RWPE2 (cell line): ENCODE measurements at regions not wholly inside any gene's neighbourhood (a gene's known extent, or its start where the extent isn't known, plus 50 kb on each side); places are given as distances from the start of the nearest gene placed in this dataset.
A peak's percentile ranks its signal among the peaks of the same experiment; 100 is the strongest.

Experiments
- ATAC-seq: fragments of 200-7000 bp; cut with Tn5 transposase; 3 replicates; pipeline ENCODE4 v1.9.1; 2021; ENCODE audit warnings: low read depth
- DNase-seq: peaks from one replicate; pipeline ENCODE4 v3.0.0-alpha.2; 2020; ENCODE audit warnings: low spot score
- H3K27ac ChIP-seq: fragments of 450-650 bp; 2 replicates; pipeline ENCODE4 v1.5.1; 2017; ENCODE audit warnings: mild to moderate bottlenecking; ENCODE audit not compliant: poor library complexity, severe bottlenecking
- H3K27me3 ChIP-seq: fragments of 250-450 bp; sonication (Bioruptor Pico); 2 replicates; pipeline ENCODE4 v1.5.1; 2021; ENCODE audit warnings: mild to moderate bottlenecking, moderate library complexity; ENCODE audit not compliant: insufficient read depth, poor library complexity, severe bottlenecking
- H3K36me3 ChIP-seq: fragments of 250-450 bp; sonication (Bioruptor Pico); 2 replicates; pipeline ENCODE4 v1.5.1; 2020; ENCODE audit warnings: low read depth, mild to moderate bottlenecking, moderate library complexity
- H3K4me1 ChIP-seq: fragments of 250-450 bp; sonication (Bioruptor Pico); 2 replicates; pipeline ENCODE4 v1.5.1; 2021; ENCODE audit warnings: mild to moderate bottlenecking, moderate library complexity; ENCODE audit not compliant: insufficient read depth, poor library complexity, severe bottlenecking
- H3K4me3 ChIP-seq: fragments of 250-450 bp; sonication (Bioruptor Pico); 2 replicates; pipeline ENCODE4 v1.5.1; 2021; ENCODE audit warnings: mild to moderate bottlenecking, moderate library complexity; ENCODE audit not compliant: severe bottlenecking
- H3K9me3 ChIP-seq: fragments of 250-450 bp; sonication (Bioruptor Pico); 2 replicates; pipeline ENCODE4 v1.5.1; 2021; ENCODE audit warnings: mild to moderate bottlenecking, moderate library complexity; ENCODE audit not compliant: severe bottlenecking
- TF ChIP-seq, protein P1 (sequence below): fragments of 450-650 bp; IDR thresholded peaks from one replicate; pipeline ENCODE4 v1.5.1; 2017; ENCODE audit warnings: mild to moderate bottlenecking, moderate library complexity; ENCODE audit not compliant: poor library complexity, severe bottlenecking

DNA sequence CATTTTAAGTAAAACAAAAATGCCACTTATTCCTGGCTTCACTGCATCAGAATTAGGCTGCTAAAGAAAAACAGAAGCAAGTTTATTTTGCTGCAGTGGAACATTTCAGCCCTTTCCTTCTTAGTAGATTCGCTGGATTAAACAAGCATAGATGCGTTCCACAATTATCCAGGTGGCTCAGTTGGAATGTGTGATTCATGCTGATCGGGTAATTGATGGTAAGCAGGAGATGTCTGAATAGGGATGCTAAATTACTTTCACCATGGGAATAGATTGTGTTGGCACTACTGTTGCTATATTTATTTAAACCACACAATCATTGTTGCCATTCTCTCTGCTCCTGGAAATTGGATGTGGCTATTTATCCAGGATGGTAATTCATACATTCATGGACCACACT, 440.1 kb upstream of the DDI1 start:
- DNase-seq (no peak), ATAC-seq (no peak)
- Histone ChIP-seq H3K4me1 (no peaks in the 10 kb centered on the region), H3K27ac (no peak overlapping the region), H3K36me3 (no peaks in the 10 kb centered on the region), H3K4me3 (no peak overlapping the region), H3K9me3 (no peaks in the 10 kb centered on the region), H3K27me3 (no peaks in the 10 kb centered on the region)
- TF ChIP-seq, protein P1, sequence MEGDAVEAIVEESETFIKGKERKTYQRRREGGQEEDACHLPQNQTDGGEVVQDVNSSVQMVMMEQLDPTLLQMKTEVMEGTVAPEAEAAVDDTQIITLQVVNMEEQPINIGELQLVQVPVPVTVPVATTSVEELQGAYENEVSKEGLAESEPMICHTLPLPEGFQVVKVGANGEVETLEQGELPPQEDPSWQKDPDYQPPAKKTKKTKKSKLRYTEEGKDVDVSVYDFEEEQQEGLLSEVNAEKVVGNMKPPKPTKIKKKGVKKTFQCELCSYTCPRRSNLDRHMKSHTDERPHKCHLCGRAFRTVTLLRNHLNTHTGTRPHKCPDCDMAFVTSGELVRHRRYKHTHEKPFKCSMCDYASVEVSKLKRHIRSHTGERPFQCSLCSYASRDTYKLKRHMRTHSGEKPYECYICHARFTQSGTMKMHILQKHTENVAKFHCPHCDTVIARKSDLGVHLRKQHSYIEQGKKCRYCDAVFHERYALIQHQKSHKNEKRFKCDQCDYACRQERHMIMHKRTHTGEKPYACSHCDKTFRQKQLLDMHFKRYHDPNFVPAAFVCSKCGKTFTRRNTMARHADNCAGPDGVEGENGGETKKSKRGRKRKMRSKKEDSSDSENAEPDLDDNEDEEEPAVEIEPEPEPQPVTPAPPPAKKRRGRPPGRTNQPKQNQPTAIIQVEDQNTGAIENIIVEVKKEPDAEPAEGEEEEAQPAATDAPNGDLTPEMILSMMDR = no peak

DNA sequence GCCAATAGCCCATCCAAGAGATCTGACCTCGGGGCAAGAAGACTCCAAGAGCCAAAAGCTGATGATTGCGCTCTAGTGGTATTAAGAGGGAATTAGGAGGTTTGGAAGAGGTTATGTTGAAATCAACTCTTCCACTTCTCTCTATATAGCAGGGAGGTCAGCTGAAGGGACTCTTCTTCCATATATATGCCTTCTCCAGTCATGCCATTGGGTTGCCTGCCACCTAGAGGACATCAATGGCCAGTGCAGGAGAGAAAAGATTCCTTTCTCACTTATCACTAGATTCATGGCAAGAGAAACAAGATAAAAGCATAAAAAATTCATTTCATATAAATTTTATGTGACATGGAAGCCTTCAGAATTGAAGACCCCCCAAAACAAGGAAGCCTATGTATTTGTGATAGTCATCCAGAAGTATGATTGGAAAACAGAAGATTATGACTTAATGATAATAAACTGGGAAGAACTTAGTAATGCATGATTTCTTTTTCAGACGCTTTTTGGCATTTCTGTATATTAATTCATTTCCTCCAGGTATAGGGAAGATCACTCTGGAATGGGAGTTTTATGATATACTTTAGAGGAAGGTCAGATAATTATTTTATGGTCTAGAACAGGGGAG, 435.1 kb upstream of the DDI1 start:
- no peak overlapping the region for H3K4me3 ChIP-seq
- TF ChIP-seq, protein P1 = peak; percentile 95
- DNase-seq (no peak), ATAC-seq (peak; percentile 81)
- H3K9me3 ChIP-seq = no peaks in the 10 kb centered on the region
- H3K4me1 ChIP-seq = no peaks in the 10 kb centered on the region
- H3K27me3 ChIP-seq = no peaks in the 10 kb centered on the region
- H3K36me3 ChIP-seq = no peaks in the 10 kb centered on the region
- no peak overlapping the region for H3K27ac ChIP-seq

DNA sequence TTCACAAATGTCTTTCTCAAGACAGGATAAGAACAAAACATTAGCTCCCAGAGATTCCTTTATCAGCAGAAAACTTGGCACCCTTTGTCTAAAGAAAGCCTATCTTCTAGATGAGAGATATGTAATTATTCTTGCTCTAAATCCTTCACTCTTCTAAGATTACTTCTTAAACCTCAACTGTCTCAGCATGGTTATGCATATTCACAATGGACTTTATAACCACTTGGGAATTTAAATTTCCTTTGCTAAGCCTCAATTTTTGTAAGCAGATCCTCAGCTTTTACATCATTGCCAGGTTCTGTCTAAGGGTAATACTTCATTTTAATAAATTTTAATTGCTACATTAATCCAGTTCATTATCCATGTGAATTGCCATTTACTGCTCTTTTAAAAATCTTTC, 433.6 kb upstream of the DDI1 start:
- H3K27me3 ChIP-seq = no peaks in the 10 kb centered on the region
- H3K27ac ChIP-seq = no peak overlapping the region
- ATAC-seq = no peak
- H3K36me3 ChIP-seq = no peaks in the 10 kb centered on the region
- no peaks in the 10 kb centered on the region for H3K4me1 ChIP-seq
- no peak for DNase-seq
- TF ChIP-seq, protein P1 = no peak
- no peak overlapping the region for H3K4me3 ChIP-seq
- no peaks in the 10 kb centered on the region for H3K9me3 ChIP-seq

DNA sequence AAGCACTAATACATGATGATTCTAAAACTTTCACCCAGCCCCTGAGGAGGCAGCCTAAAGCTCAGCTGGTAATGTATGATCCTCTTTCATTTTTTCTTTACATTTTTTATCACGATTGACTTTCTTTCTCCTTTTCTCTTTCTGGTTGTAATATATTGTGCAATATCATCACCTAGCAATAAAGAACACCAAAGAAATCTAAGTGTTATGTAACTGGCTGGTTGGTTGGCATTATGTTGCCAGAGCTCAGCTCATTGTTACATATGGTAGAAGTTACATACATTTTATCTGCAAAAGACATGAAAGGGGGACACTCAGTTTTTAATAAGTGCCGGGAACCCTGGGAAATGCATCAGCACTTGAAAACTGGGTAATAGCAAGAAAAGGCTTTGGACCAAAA, 432.1 kb upstream of the DDI1 start:
- TF ChIP-seq, protein P1 = no peak
- no peak for ATAC-seq
- Histone ChIP-seq H3K27me3 (no peaks in the 10 kb centered on the region), H3K4me3 (no peak overlapping the region), H3K36me3 (no peaks in the 10 kb centered on the region), H3K27ac (no peak overlapping the region), H3K4me1 (peaks cover 9% of the 10 kb centered on the region), H3K9me3 (no peaks in the 10 kb centered on the region)
- DNase-seq = no peak

DNA sequence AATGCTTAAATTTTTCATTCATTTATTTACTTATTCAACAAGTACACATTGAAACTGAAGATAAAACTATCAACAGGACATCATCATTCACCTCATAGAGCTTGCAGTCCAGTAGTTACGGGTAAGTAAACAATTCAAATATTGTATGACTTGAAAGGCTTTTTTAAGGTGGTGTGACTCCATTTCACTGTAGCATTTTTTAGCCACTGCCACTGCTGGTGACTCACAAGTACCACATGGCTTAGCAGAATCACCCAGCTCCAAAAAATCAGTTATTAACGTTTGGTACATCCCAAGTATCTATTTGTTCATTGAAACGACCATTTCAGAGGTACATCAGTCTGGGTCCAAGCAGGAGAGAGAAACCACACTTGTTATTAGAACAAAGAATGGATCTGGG, 427.9 kb upstream of the DDI1 start:
- peak overlapping the region; percentile 65 for H3K27ac ChIP-seq
- H3K36me3 ChIP-seq = no peaks in the 10 kb centered on the region
- ATAC-seq (no peak), DNase-seq (no peak)
- no peaks in the 10 kb centered on the region for H3K27me3 ChIP-seq
- TF ChIP-seq, protein P1 = no peak
- no peaks in the 10 kb centered on the region for H3K9me3 ChIP-seq
- H3K4me3 ChIP-seq = no peak overlapping the region
- H3K4me1 ChIP-seq = peaks cover 20% of the 10 kb centered on the region
